Globus pallidus (tissue), 1 donor: ENCODE measurements at regions not wholly inside any gene's neighbourhood (a gene's known extent, or its start where the extent isn't known, plus 50 kb on each side); places are given as distances from the start of the nearest gene placed in this dataset.
A peak's percentile ranks its signal among the peaks of the same experiment; 100 is the strongest.

Source experiments
- DNase-seq: peaks from one replicate; pipeline ENCODE4 v3.0.0-alpha.2; 2015; ENCODE audit warnings: low spot score

- DNase-seq: no peak
These were observed 217.9 kb downstream of the SOX4 start for GRCh38 chr6:21811484-21811883.

- no peak for DNase-seq
These were observed 222.7 kb downstream of the SOX4 start for GRCh38 chr6:21816231-21816630.

- no peak for DNase-seq
These were observed 226.9 kb downstream of the SOX4 start for GRCh38 chr6:21820442-21820841.

DNA sequence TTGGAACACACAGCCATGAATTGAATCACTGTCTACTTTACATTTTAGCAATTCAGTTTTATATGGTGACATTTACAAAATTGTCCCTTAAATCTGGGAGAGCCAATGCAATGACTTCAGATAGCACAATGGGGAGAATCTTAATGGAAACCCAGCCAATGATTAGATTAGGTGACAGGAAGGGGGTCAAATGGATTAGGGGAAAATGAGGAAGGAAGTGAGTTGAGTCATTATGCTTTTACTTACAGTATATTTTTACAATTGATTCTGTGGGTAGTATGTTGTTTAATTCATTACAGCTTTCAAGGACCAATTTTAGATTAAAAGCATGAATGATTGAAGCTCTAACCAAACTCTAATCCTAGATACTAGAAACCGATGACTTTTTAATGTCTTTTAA is 229.8 kb downstream of the SOX4 start:
- no peak for DNase-seq

DNA sequence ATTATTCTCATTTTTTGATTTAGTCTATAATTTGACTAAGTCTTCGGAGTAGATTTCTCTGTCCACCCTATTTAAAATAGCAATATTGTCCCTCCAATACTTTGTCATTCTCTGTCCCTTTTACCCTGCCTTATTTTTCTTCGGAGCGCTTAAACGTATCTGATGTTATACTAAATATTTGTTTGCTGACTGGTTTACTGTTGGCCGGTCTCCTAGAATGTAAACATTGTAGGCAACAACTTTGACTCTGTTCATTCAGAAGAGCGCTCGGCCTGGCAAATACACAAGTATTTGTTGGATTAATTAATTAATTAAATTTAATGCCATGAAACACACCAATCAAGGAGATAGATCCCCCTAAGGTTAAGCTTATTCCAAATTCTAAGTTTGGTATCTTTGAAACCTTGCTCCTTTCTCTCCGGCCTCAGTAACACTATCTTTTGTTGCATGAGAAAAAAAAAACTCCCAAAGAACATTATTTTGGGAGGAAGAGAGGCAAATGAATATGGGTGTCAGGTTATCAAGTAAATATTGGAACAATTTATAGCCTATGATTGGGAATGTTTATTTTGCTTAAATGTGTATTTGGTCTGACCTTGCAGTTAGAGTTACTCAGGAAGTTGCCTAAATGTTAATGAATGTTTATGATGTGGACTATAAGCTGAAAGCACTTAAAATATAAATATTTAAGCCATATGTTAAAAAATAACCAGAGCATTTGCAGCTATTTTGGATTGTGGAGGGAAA is 231.1 kb downstream of the SOX4 start:
- no peak for DNase-seq

- no peak for DNase-seq
These were observed 232.5 kb downstream of the SOX4 start for GRCh38 chr6:21826023-21826422.

GRCh38 chr6:21826904-21827303 is 233.4 kb downstream of the SOX4 start:
- no peak for DNase-seq

DNA sequence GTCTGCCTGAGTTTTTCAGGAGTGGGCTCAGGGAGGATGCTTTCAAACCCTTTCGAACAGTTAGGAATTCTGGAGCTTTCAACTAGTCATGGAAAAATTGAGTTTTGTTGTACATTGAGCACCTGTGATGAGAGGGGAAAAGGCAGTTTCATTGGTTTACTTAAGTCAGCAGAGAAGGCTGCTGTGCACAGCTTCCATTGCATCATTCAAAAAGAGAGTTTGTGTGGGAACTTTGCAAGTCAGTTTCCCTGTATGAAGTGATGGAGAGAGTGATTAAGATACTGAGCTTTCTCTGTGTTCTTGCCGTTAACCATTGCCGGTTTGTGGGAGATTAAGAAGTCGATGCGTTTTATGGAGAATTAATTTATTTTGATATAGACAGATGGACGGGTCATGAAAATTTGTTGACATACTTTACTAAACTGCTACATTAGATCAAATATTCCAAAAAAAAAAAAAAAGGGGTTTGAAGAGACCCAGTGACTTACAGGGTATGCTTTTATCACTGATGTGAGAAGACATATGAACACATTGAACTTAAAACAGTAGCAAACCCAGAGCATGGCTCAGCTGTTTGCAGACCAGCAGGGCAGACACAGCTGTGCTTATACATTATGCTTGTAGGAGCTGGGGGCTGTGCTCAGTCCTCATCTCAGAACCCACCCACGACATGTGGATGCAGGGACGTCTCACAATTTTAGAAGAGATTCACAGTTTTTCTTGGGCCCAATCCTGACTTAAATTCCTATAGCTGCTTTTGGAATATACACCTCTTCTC is 234.1 kb downstream of the SOX4 start:
- no peak for DNase-seq

GRCh38 chr6:21828704-21829103 is 235.2 kb downstream of the SOX4 start:
- no peak for DNase-seq

DNA sequence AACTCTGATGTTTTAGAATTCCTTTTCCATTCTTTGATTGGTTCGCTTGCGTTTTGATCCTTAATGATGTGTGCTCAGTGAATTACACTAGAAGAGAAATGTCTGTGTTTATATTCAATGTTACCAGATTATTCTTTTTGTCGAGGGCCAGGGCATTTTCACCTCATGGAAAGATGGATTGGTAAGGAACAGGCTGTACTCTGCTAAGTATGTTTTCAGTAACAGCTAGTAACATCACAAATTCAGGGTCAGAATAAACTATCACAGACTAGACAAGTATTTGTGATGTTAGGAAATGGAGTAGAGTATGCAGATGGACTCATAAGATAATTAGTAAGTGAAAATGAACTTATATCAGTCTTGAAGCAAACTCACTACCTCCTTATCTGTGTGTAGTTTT is 235.6 kb downstream of the SOX4 start:
- no peak for DNase-seq

GRCh38 chr6:21831521-21832291 is 238.2 kb downstream of the SOX4 start:
- DNase-seq: no peak

DNA sequence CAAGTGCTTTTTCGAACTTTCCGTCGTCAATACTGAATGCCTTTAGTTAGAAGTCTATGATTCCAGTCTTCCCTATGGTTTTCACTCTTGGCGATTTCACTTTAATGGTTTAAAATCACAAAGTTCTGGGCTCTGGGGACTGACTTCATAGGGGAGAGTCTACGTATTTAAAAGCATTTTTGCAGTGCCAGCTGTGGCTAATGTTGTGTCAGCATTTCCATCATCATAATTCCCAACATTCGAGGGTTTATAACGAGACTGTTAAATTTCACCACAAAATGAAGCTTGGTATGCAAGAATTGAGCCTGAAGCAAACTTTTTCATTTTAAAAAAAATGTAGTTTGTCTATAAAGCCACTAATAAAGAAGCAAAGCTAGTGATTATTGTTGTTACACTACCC is 242.7 kb downstream of the SOX4 start:
- no peak for DNase-seq

GRCh38 chr6:21836772-21837425 is 243.3 kb downstream of the SOX4 start:
- no peak for DNase-seq

DNA sequence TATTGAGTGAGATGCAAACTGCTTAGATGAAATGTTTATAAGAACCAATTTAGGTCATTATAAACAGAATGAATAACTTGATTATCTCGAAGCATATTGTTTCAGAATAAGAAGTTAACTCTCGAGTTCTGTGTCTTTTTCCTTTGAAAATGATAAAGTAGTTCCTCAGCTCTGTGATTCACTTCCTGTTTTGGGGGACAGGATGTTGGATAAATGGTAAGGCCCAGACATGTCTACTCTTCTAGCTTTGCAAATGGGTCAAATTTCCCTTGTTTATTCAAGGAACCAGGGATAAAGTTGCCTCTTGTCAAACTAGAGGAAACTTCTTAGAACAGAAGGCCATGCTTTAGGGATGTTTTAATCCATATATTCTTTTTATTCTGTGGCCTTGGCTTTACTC is 246.9 kb downstream of the SOX4 start:
- DNase-seq: no peak

GRCh38 chr6:21842875-21843645 is 249.5 kb downstream of the SOX4 start:
- no peak for DNase-seq

- no peak for DNase-seq
These were observed 250.8 kb downstream of the SOX4 start for GRCh38 chr6:21844120-21844917.

- DNase-seq: peak; percentile 40
These were observed 251.5 kb downstream of the SOX4 start for GRCh38 chr6:21845018-21845417.

DNA sequence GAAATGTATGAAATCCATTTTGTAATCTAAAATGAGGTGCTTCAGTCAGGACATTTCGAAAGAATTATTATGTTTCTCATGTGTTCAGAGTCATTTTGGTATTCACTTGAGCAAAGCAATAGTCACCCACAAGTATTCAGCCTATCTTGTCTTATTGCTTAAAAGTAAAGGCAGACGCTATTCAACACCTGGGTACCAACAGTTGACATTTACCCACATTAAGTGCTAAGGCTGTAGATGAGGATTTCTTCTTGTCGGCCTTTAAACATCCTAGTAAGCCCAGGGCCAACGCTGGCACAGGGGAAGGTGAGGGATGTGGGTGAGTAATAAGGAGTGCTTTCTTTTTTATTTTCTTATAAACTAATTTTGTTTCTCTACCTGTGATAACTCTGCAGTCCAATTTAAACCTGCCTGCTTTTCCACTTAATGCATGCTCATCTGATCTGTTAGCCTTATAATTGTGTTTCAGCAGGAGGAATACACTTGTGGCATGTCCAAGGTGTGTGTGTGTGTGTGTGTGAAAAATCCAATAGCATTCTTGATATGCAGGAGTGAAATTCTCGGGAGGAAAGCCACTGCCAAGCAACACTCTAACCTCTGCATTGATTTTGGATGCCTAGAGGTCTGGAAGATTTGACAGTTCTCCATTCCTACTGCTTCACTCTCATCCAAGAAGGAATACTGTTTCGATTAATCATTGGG is 252.0 kb downstream of the SOX4 start:
- DNase-seq: no peak

- DNase-seq: no peak
These were observed 253.2 kb downstream of the SOX4 start for GRCh38 chr6:21846541-21847451.
